Activated CD8-positive, alpha-beta memory T cell treated with anti-CD3 and anti-CD28 coated beads, Interleukin-2, amount 50 U/mL, for 24 hours (primary cell): ENCODE measurements at regions not wholly inside any gene's neighbourhood (a gene's known extent, or its start where the extent isn't known, plus 50 kb on each side); places are given as distances from the start of the nearest gene placed in this dataset.

ENCODE experiments used
- DNase-seq: peaks from one replicate; pipeline ENCODE4 v3.0.0-alpha.2; 2020; ENCODE audit errors: extremely low read depth

- DNase-seq, result no peak
Measured at GRCh38 chr2:240341064-240341463, 94.4 kb upstream of the GPC1 start.

GRCh38 chr2:240343548-240343947 is 91.9 kb upstream of the GPC1 start:
- DNase-seq, result no peak

- DNase-seq, result no peak
Measured at GRCh38 chr2:240344904-240345303, 90.6 kb upstream of the GPC1 start.

- DNase-seq, result no peak
Measured at GRCh38 chr2:240346015-240346752, 89.3 kb upstream of the GPC1 start.

GRCh38 chr2:240346753-240347372 is 88.6 kb upstream of the GPC1 start:
- no peak for DNase-seq

GRCh38 chr2:240347373-240347940 is 88.0 kb upstream of the GPC1 start:
- no peak for DNase-seq

GRCh38 chr2:240347949-240348500 is 87.4 kb upstream of the GPC1 start:
- DNase-seq, result no peak

- DNase-seq, result no peak
Measured at GRCh38 chr2:240348522-240348921, 86.9 kb upstream of the GPC1 start.

- no peak for DNase-seq
Measured at GRCh38 chr2:240349133-240350005, 86.1 kb upstream of the GPC1 start.

- DNase-seq, result no peak
Measured at GRCh38 chr2:240350006-240350355, 85.5 kb upstream of the GPC1 start.

- DNase-seq, result no peak
Measured at GRCh38 chr2:240350696-240351087, 84.8 kb upstream of the GPC1 start.

GRCh38 chr2:240351088-240351741 is 84.2 kb upstream of the GPC1 start:
- no peak for DNase-seq

GRCh38 chr2:240351826-240352426 is 83.5 kb upstream of the GPC1 start:
- DNase-seq, result no peak

GRCh38 chr2:240353086-240353798 is 82.2 kb upstream of the GPC1 start:
- no peak for DNase-seq

- DNase-seq, result no peak
Measured at GRCh38 chr2:240353944-240354343, 81.5 kb upstream of the GPC1 start.

GRCh38 chr2:240355001-240355891 is 80.2 kb upstream of the GPC1 start:
- DNase-seq, result no peak

GRCh38 chr2:240355962-240356361 is 79.5 kb upstream of the GPC1 start:
- DNase-seq, result no peak

- DNase-seq, result no peak
Measured at GRCh38 chr2:240356700-240357640, 78.5 kb upstream of the GPC1 start.
